Natural killer cell (primary cell): ENCODE measurements at regions not wholly inside any gene's neighbourhood (a gene's known extent, or its start where the extent isn't known, plus 50 kb on each side); places are given as distances from the start of the nearest gene placed in this dataset.

Source experiments
- ATAC-seq, 3 donors: fragments of 150-1000 bp in 2 of 3; fragments of 200-7000 bp in 1 of 3; cut with Tn5 transposase; 1 replicate in 1 of 3; 2 replicates in 2 of 3; pipeline ENCODE4 v1.10.0; 2021; ENCODE audit warnings: mild to moderate bottlenecking in 2 of 3, moderate library complexity in 2 of 3
- DNase-seq, 2 donors: peaks; one replicate each; pipeline versions ENCODE4 v3.0.0 to v3.0.0-alpha.2; 2013 to 2021; ENCODE audit warnings: mixed read lengths in 1 of 2
- H3K27ac ChIP-seq: one replicate; pipeline ENCODE4 v1.5.1; 2013; ENCODE audit warnings: mild to moderate bottlenecking, low read length
- H3K27me3 ChIP-seq: one replicate; pipeline ENCODE4 v1.6.1; 2013; ENCODE audit warnings: low read length; ENCODE audit not compliant: control insufficient read depth, insufficient read depth
- H3K36me3 ChIP-seq: one replicate; pipeline ENCODE4 v1.6.1; 2013; ENCODE audit warnings: low read length; ENCODE audit not compliant: control insufficient read depth, insufficient read depth
- H3K4me1 ChIP-seq: one replicate; pipeline ENCODE4 v1.6.1; 2013; ENCODE audit warnings: low read length; ENCODE audit not compliant: control insufficient read depth, insufficient read depth
- H3K4me3 ChIP-seq: one replicate; pipeline ENCODE4 v1.5.1; 2013; ENCODE audit warnings: low read length
- H3K9me3 ChIP-seq: one replicate; pipeline ENCODE4 v1.6.1; 2013; ENCODE audit warnings: low read length; ENCODE audit not compliant: control insufficient read depth, insufficient read depth
- H3K27ac Mint-ChIP-seq, 2 donors: one replicate each; pipeline ENCODE4 v1.8.0; 2022; ENCODE audit warnings: mild to moderate bottlenecking in 2 of 2, mixed read lengths in 2 of 2, moderate library complexity in 1 of 2
- H3K27me3 Mint-ChIP-seq, 2 donors: one replicate each; pipeline ENCODE4 v1.8.0; 2022; ENCODE audit warnings: low read depth in 2 of 2, mixed read lengths in 2 of 2
- H3K36me3 Mint-ChIP-seq: one replicate; pipeline ENCODE4 v1.8.0; 2022; ENCODE audit warnings: mixed read lengths
- H3K4me1 Mint-ChIP-seq, 2 donors: one replicate each; pipeline ENCODE4 v1.8.0; 2022; ENCODE audit warnings: mixed read lengths in 2 of 2
- H3K4me3 Mint-ChIP-seq: one replicate; pipeline ENCODE4 v1.8.0; 2022; ENCODE audit warnings: mild to moderate bottlenecking, moderate library complexity, mixed read lengths
- H3K9me3 Mint-ChIP-seq, 2 donors: one replicate each; pipeline ENCODE4 v1.8.0; 2022; ENCODE audit warnings: mixed read lengths in 2 of 2
- CTCF ChIP-seq: fragments of 200-600 bp; IDR thresholded peaks from one replicate; pipeline ENCODE4 v1.8.0; 2022; ENCODE audit warnings: antibody characterized with exemption
- WGBS: methylation state at CpG from one replicate; pipeline ENCODE4 v1.1.7; 2013; ENCODE audit warnings: missing lambda C conversion rate; ENCODE audit not compliant: insufficient coverage; 5-methylcytosine and 5-hydroxymethylcytosine counted together
- intact Hi-C: fragments of 100-400 bp; cut with micrococcal nuclease; formaldehyde crosslinking; loops from one replicate; pipeline ENCODE4 v1.14.2; 2022

GRCh38 chr1:5286244-5286643 lies 631.8 kb downstream of the AJAP1 start:
- Histone ChIP-seq H3K27ac (no peak overlapping the region), H3K27me3 (no peaks in the 10 kb centered on the region), H3K36me3 (no peaks in the 10 kb centered on the region), H3K4me1 (no peaks in the 10 kb centered on the region), H3K4me3 (no peak overlapping the region), H3K9me3 (no peaks in the 10 kb centered on the region)
- Mint-ChIP-seq H3K27ac (no peak overlapping the region), H3K4me3 (no peak overlapping the region), H3K36me3 (no peaks in the 10 kb centered on the region), H3K27me3 (peaks cover 14 to 23% of the 10 kb centered on the region in 2 donors), H3K4me1 (no peaks in the 10 kb centered on the region), H3K9me3 (no peaks in the 10 kb centered on the region)
- peak; percentile 14 for TF ChIP-seq CTCF
- ATAC-seq (peak in 1 of 3 donors; percentile 57), DNase-seq (peak in 1 of 2 donors; percentile 68)
- WGBS, result 82% methylated on average over 2 of the region's 2 CpGs
- intact Hi-C loops, result no loop called here

- DNase-seq (no peak), ATAC-seq (no peak)
- no peaks in the 10 kb centered on the region for H3K36me3 ChIP-seq
- no peak overlapping the region for H3K27ac Mint-ChIP-seq
- peaks cover 0 to 8% of the 10 kb centered on the region in 2 donors for H3K27me3 Mint-ChIP-seq
- H3K36me3 Mint-ChIP-seq, result no peaks in the 10 kb centered on the region
- no peak overlapping the region for H3K4me3 ChIP-seq
- H3K27me3 ChIP-seq, result no peaks in the 10 kb centered on the region
- no peaks in the 10 kb centered on the region for H3K4me1 ChIP-seq
- intact Hi-C loops, result no loop called here
- WGBS, result 83% methylated on average over 5 of the region's 5 CpGs
- no peaks in the 10 kb centered on the region for H3K9me3 Mint-ChIP-seq
- H3K27ac ChIP-seq, result no peak overlapping the region
- no peaks in the 10 kb centered on the region for H3K9me3 ChIP-seq
- H3K4me1 Mint-ChIP-seq, result no peaks in the 10 kb centered on the region
- TF ChIP-seq CTCF, result no peak
- no peak overlapping the region for H3K4me3 Mint-ChIP-seq
These were observed 620.1 kb downstream of the AJAP1 start for GRCh38 chr1:5274527-5274926.

GRCh38 chr1:5273280-5274003 lies 619.0 kb downstream of the AJAP1 start:
- Mint-ChIP-seq H3K4me3 (no peak overlapping the region), H3K27ac (no peak overlapping the region), H3K36me3 (no peaks in the 10 kb centered on the region), H3K9me3 (no peaks in the 10 kb centered on the region), H3K4me1 (no peaks in the 10 kb centered on the region), H3K27me3 (peaks cover 0 to 8% of the 10 kb centered on the region in 2 donors)
- no peaks in the 10 kb centered on the region for H3K36me3 ChIP-seq
- intact Hi-C loops, result no loop called here
- no peak overlapping the region for H3K27ac ChIP-seq
- 20% methylated on average over 3 of the region's 3 CpGs for WGBS
- peaks cover 4% of the 10 kb centered on the region for H3K9me3 ChIP-seq
- H3K4me3 ChIP-seq, result no peak overlapping the region
- no peak for TF ChIP-seq CTCF
- ATAC-seq, result no peak
- H3K27me3 ChIP-seq, result no peaks in the 10 kb centered on the region
- DNase-seq, result no peak
- H3K4me1 ChIP-seq, result no peaks in the 10 kb centered on the region

GRCh38 chr1:5272325-5272724 lies 617.9 kb downstream of the AJAP1 start:
- no peak for ATAC-seq
- Mint-ChIP-seq H3K4me1 (no peaks in the 10 kb centered on the region), H3K9me3 (no peaks in the 10 kb centered on the region), H3K4me3 (no peak overlapping the region), H3K27me3 (peaks cover 1 to 8% of the 10 kb centered on the region in 2 donors), H3K36me3 (no peaks in the 10 kb centered on the region), H3K27ac (no peak overlapping the region)
- no peaks in the 10 kb centered on the region for H3K36me3 ChIP-seq
- no peak overlapping the region for H3K27ac ChIP-seq
- no peak for DNase-seq
- no peak overlapping the region for H3K4me3 ChIP-seq
- WGBS, result 83% methylated on average over 7 of the region's 7 CpGs
- intact Hi-C loops, result no loop called here
- H3K4me1 ChIP-seq, result no peaks in the 10 kb centered on the region
- H3K9me3 ChIP-seq, result peaks cover 4% of the 10 kb centered on the region
- no peak for TF ChIP-seq CTCF
- no peaks in the 10 kb centered on the region for H3K27me3 ChIP-seq
